H9 (cell line): ENCODE measurements at regions not wholly inside any gene's neighbourhood (a gene's known extent, or its start where the extent isn't known, plus 50 kb on each side); places are given as distances from the start of the nearest gene placed in this dataset.

ENCODE experiments used
- DNase-seq: peaks from one replicate; pipeline ENCODE4 v3.0.0-alpha.2; 2017
- H2AFZ ChIP-seq: one replicate; pipeline ENCODE4 v1.6.1; 2013; ENCODE audit warnings: mild to moderate bottlenecking, low read length, control low read depth, moderate library complexity
- H2AK5ac ChIP-seq: 2 replicates; pipeline ENCODE4 v1.6.1; 2013; ENCODE audit warnings: low read length, control low read depth, mixed read lengths; ENCODE audit not compliant: insufficient read length
- H2BK120ac ChIP-seq: one replicate; pipeline ENCODE4 v1.6.1; 2013; ENCODE audit warnings: low read depth, mild to moderate bottlenecking, low read length, control low read depth, inconsistent platforms; ENCODE audit not compliant: poor library complexity, severe bottlenecking
- H2BK12ac ChIP-seq: 2 replicates; pipeline ENCODE4 v1.6.1; 2013; ENCODE audit warnings: low read length, control low read depth, mixed read lengths, low read depth; ENCODE audit not compliant: insufficient read length
- H2BK15ac ChIP-seq: 2 replicates; pipeline ENCODE4 v1.6.1; 2013; ENCODE audit warnings: low read depth, low read length, control low read depth
- H2BK20ac ChIP-seq: one replicate; pipeline ENCODE4 v1.6.1; 2013; ENCODE audit warnings: low read depth, mild to moderate bottlenecking, low read length, control low read depth, inconsistent platforms; ENCODE audit not compliant: poor library complexity, severe bottlenecking
- H2BK5ac ChIP-seq: 2 replicates; pipeline ENCODE4 v1.6.1; 2013; ENCODE audit warnings: low read length, control low read depth, mixed read lengths; ENCODE audit not compliant: insufficient read length
- H3K14ac ChIP-seq: 2 replicates; pipeline ENCODE4 v1.6.1; 2013; ENCODE audit warnings: low read length, control low read depth; ENCODE audit not compliant: insufficient read depth
- H3K18ac ChIP-seq: 2 replicates; pipeline ENCODE4 v1.6.1; 2013; ENCODE audit warnings: low read depth, mild to moderate bottlenecking, mixed read lengths, low read length, control low read depth; ENCODE audit not compliant: insufficient read length
- H3K23ac ChIP-seq: 2 replicates; pipeline ENCODE4 v1.6.1; 2013; ENCODE audit warnings: low read length, control low read depth, mixed read lengths, low read depth; ENCODE audit not compliant: insufficient read length
- H3K23me2 ChIP-seq: 2 replicates; pipeline ENCODE4 v1.6.1; 2013; ENCODE audit warnings: low read depth, mild to moderate bottlenecking, mixed read lengths, low read length, control low read depth; ENCODE audit not compliant: insufficient read length, poor library complexity, severe bottlenecking
- H3K27ac ChIP-seq: 2 replicates; pipeline ENCODE4 v1.5.1; 2013; ENCODE audit warnings: low read length, control low read depth, mixed read lengths, low read depth; ENCODE audit not compliant: insufficient read length
- H3K27me3 ChIP-seq: 2 replicates; pipeline ENCODE4 v1.6.1; 2013; ENCODE audit warnings: low read length, control low read depth, inconsistent platforms; ENCODE audit not compliant: insufficient read depth
- H3K4ac ChIP-seq: 2 replicates; pipeline ENCODE4 v1.6.1; 2013; ENCODE audit warnings: low read depth, mild to moderate bottlenecking, control low read depth, inconsistent platforms, low read length, moderate library complexity
- H3K4me1 ChIP-seq: 2 replicates; pipeline ENCODE4 v1.6.1; 2013; ENCODE audit warnings: low read length, control low read depth, inconsistent platforms; ENCODE audit not compliant: insufficient read depth
- H3K4me2 ChIP-seq: 2 replicates; pipeline ENCODE4 v1.6.1; 2013; ENCODE audit warnings: low read length, control low read depth, mixed read lengths; ENCODE audit not compliant: insufficient read length, insufficient read depth
- H3K56ac ChIP-seq: 2 replicates; pipeline ENCODE4 v1.6.1; 2013; ENCODE audit warnings: low read depth, mild to moderate bottlenecking, mixed read lengths, low read length, control low read depth; ENCODE audit not compliant: insufficient read length
- H3K79me1 ChIP-seq: 2 replicates; pipeline ENCODE4 v1.6.1; 2013; ENCODE audit warnings: low read depth, mild to moderate bottlenecking, moderate library complexity, low read length, control low read depth, inconsistent platforms; ENCODE audit not compliant: insufficient read depth, poor library complexity, severe bottlenecking
- H3K79me2 ChIP-seq: 2 replicates; pipeline ENCODE4 v1.6.1; 2013; ENCODE audit warnings: low read length, control low read depth, inconsistent platforms; ENCODE audit not compliant: insufficient read depth
- H3K9ac ChIP-seq: 2 replicates; pipeline ENCODE4 v1.6.1; 2013; ENCODE audit warnings: low read length, control low read depth, mixed read lengths; ENCODE audit not compliant: insufficient read length; ENCODE audit errors: extremely low read depth
- H3K9me3 ChIP-seq: one replicate; pipeline ENCODE4 v1.6.1; 2013; ENCODE audit warnings: low read depth, low read length, inconsistent platforms; ENCODE audit not compliant: control insufficient read depth
- H3T11ph ChIP-seq: one replicate; pipeline ENCODE4 v1.6.1; 2013; ENCODE audit warnings: mild to moderate bottlenecking, low read length, control low read depth, inconsistent platforms
- H4K20me1 ChIP-seq: one replicate; pipeline ENCODE4 v1.6.1; 2013; ENCODE audit not compliant: control insufficient read depth, insufficient read length, insufficient read depth
- H4K5ac ChIP-seq: 2 replicates; pipeline ENCODE4 v1.6.1; 2013; ENCODE audit warnings: low read depth, mild to moderate bottlenecking, mixed read lengths, low read length, control low read depth; ENCODE audit not compliant: insufficient read length
- H4K8ac ChIP-seq: replicated peaks from 2 replicates; pipeline ENCODE4 v1.6.1; 2013; ENCODE audit warnings: low read length, control low read depth, mixed read lengths, low read depth; ENCODE audit not compliant: insufficient read length
- H4K91ac ChIP-seq: 2 replicates; pipeline ENCODE4 v1.6.1; 2013; ENCODE audit warnings: low read depth, mild to moderate bottlenecking, moderate library complexity, mixed read lengths, low read length, control low read depth; ENCODE audit not compliant: insufficient read length
- H3K27ac Mint-ChIP-seq, 3 experiments: 2 replicates in 2 of 3; 3 replicates in 1 of 3; pipeline ENCODE4 v1.8.0; 2020 to 2021; ENCODE audit warnings: mixed read lengths in 3 of 3, mild to moderate bottlenecking in 1 of 3, moderate library complexity in 1 of 3
- H3K27me3 Mint-ChIP-seq: 2 replicates; pipeline ENCODE4 v1.8.0; 2021; ENCODE audit warnings: low read depth, mild to moderate bottlenecking, moderate library complexity, mixed read lengths
- H3K36me3 Mint-ChIP-seq, 3 experiments: 2 replicates in 2 of 3; 3 replicates in 1 of 3; pipeline ENCODE4 v1.8.0; 2020 to 2021; ENCODE audit warnings: low read depth in 3 of 3, mixed read lengths in 3 of 3; ENCODE audit not compliant: insufficient read depth in 1 of 3
- H3K4me1 Mint-ChIP-seq, 2 experiments: 2 replicates each; pipeline ENCODE4 v1.8.0; 2020; ENCODE audit warnings: mixed read lengths in 2 of 2
- H3K4me3 Mint-ChIP-seq, 2 experiments: 2 replicates in 1 of 2; 3 replicates in 1 of 2; pipeline ENCODE4 v1.8.0; 2020 to 2021; ENCODE audit warnings: mild to moderate bottlenecking in 2 of 2, mixed read lengths in 2 of 2, moderate library complexity in 1 of 2
- H3K9me3 Mint-ChIP-seq, 2 experiments: 2 replicates in 1 of 2; 3 replicates in 1 of 2; pipeline ENCODE4 v1.8.0; 2020; ENCODE audit warnings: mild to moderate bottlenecking in 2 of 2, mixed read lengths in 2 of 2, moderate library complexity in 1 of 2
- WGBS: extraction: QIAGEN DNeasy Blood & Tissue Kit; methylation state at CpG from one replicate; pipeline ENCODE4 v1.1.7; 2013; ENCODE audit warnings: missing lambda C conversion rate, low lambda C conversion rate, mixed read lengths; ENCODE audit not compliant: insufficient read length; ENCODE audit errors: extremely low coverage; 5-methylcytosine and 5-hydroxymethylcytosine counted together
- TF ChIP-seq, protein P1 (sequence below): fragments of 200-600 bp; sonication (generic); conservative IDR thresholded peaks from 3 replicates; pipeline ENCODE4 v1.8.0; 2021; ENCODE audit warnings: antibody characterized with exemption, mild to moderate bottlenecking

DNA sequence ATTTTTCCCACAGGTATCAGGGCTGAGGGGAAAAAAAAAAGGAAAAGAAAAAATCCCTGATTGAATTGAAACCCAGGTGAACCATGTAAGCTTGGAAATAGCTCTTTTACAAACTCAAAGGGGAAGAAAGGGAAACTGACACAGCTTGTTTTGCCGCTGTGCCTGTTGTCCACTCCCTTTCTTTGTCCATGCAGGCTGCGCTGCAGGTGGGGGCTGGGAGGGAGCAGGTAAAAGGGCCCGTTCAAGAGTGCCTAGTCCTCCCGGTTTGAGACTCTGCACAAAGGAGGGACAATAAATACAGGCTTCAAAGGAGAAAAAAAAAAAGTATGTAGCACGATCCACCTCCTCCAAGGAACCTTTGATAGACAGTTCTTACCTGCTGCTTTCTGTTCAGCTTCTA is 194.8 kb downstream of the GRIN2B start:
- TF ChIP-seq, protein P1, sequence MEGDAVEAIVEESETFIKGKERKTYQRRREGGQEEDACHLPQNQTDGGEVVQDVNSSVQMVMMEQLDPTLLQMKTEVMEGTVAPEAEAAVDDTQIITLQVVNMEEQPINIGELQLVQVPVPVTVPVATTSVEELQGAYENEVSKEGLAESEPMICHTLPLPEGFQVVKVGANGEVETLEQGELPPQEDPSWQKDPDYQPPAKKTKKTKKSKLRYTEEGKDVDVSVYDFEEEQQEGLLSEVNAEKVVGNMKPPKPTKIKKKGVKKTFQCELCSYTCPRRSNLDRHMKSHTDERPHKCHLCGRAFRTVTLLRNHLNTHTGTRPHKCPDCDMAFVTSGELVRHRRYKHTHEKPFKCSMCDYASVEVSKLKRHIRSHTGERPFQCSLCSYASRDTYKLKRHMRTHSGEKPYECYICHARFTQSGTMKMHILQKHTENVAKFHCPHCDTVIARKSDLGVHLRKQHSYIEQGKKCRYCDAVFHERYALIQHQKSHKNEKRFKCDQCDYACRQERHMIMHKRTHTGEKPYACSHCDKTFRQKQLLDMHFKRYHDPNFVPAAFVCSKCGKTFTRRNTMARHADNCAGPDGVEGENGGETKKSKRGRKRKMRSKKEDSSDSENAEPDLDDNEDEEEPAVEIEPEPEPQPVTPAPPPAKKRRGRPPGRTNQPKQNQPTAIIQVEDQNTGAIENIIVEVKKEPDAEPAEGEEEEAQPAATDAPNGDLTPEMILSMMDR, result no peak
- Mint-ChIP-seq H3K27ac (peak overlapping the region in 2 of 3 experiments; percentile 15 to 35; a peak in 1 of 7 replicates), H3K27me3 (peaks cover 7% of the 10 kb centered on the region), H3K4me3 (peak overlapping the region in 1 of 2 experiments; percentile 26; a peak in 1 of 5 replicates), H3K36me3 (no peaks in the 10 kb centered on the region), H3K4me1 (peaks cover 7 to 16% of the 10 kb centered on the region in 2 experiments), H3K9me3 (no peaks in the 10 kb centered on the region)
- Histone ChIP-seq H2BK120ac (no peak overlapping the region), H2AFZ (no peak overlapping the region), H4K91ac (no peak overlapping the region), H3K18ac (no peak overlapping the region), H3K4me1 (no peaks in the 10 kb centered on the region), H2BK15ac (no peak overlapping the region), H3K79me1 (no peaks in the 10 kb centered on the region), H4K8ac (no peak overlapping the region), H2BK12ac (no peak overlapping the region), H3K27ac (no peak overlapping the region), H3K56ac (no peak overlapping the region), H3K23me2 (no peaks in the 10 kb centered on the region), H2BK20ac (no peak overlapping the region), H3K14ac (no peak overlapping the region), H4K20me1 (no peaks in the 10 kb centered on the region), H3T11ph (no peak overlapping the region), H3K9me3 (no peaks in the 10 kb centered on the region), H3K4me2 (no peak overlapping the region), H3K4ac (no peak overlapping the region), H3K9ac (no peak overlapping the region), H4K5ac (no peak overlapping the region), H2AK5ac (no peak overlapping the region), H2BK5ac (no peak overlapping the region), H3K27me3 (no peaks in the 10 kb centered on the region), H3K23ac (no peak overlapping the region), H3K79me2 (no peaks in the 10 kb centered on the region)
- no peak for DNase-seq
- no CpG with 5 or more reads among the region's 5 CpGs for WGBS
